ENCODE measurements at regions not wholly inside any gene's neighbourhood (a gene's known extent, or its start where the extent isn't known, plus 50 kb on each side); places are given as distances from the start of the nearest gene placed in this dataset.

DNA sequence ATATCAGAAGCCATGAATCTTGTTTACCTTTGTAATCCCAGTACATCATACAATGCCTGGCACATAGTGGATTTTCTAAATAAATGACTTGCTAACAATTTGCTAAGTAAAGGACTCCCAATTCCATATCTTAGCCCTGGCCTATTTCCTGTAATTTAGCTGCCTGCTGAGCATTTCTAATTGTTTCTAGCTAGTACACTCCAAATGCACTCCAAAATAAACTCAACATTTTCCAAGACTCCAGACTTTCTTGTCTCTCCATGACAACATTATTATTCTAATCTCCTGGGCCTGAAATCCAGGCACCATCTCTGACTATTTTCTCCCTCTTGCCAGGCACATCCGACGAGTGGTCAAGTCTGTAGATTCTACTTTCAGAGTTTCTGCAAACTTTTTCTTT, 773.5 kb downstream of the SQOR start:
- no peak for TF ChIP-seq CTCF (IDR thresholded peaks at IDR 0.05; ENCODE audit: low read depth, low read length)
- H3K4me3 ChIP-seq (ENCODE audit: low read depth, low read length): no peak overlapping the region

- H3K4me3 ChIP-seq (ENCODE audit: low read depth, low read length): no peak overlapping the region
- TF ChIP-seq CTCF (IDR thresholded peaks at IDR 0.05; ENCODE audit: low read depth, low read length): no peak
Observed at GRCh38 chr15:46409841-46410301, 775.0 kb downstream of the SQOR start.

GRCh38 chr15:46410705-46411104, 775.9 kb downstream of the SQOR start:
- TF ChIP-seq CTCF (IDR thresholded peaks at IDR 0.05; ENCODE audit: low read depth, low read length): no peak

DNA sequence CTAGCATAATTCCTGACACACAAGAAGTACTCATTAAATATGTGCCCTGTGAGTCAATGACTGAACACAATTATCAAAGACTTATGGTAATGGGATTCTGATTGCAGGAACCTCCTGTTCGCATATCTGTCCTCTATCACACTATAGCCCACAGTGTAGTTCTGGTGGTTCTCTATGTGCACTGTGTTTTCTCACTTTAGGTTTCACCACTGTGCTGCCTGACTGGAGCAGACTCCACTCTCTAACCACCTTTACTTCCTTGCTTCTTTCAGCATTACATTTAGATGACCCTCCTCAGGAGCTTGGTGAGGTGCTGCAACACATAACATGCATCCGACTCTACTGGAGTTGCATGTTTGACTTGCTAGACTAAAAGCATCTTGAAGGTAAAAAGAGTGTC, 777.1 kb downstream of the SQOR start:
- no peak for TF ChIP-seq CTCF (IDR thresholded peaks at IDR 0.05; ENCODE audit: low read depth, low read length)

More at GRCh38 chr15:46410705-46411104, 775.9 kb downstream of the SQOR start:
- no peak overlapping the region for H3K4me3 ChIP-seq (ENCODE audit: low read depth, low read length)

DNA sequence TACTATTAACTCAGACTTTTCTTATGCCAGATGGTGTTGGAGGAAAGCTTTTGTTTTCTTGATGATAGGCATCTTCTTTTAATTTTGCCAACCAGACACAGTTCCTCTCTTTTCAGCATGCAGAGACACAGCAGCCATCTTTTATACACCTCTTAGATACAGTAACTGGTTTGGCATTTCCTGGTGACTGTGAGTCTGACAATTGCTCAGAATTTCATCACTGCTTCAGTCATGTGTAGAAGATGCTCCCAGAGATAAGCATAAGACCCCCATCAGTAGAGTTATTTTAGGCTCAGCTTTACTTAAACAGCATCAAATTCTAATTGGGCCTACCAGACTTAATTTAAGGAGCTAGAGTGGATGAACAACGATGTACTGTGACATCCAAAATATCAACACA, 779.0 kb downstream of the SQOR start:
- no peak for TF ChIP-seq CTCF (IDR thresholded peaks at IDR 0.05; ENCODE audit: low read depth, low read length)
- no peak overlapping the region for H3K4me3 ChIP-seq (ENCODE audit: low read depth, low read length)

More for the DNA sequence above, 777.1 kb downstream of the SQOR start:
- H3K4me3 ChIP-seq (ENCODE audit: low read depth, low read length): no peak overlapping the region

GRCh38 chr15:46416544-46416943, 781.7 kb downstream of the SQOR start:
- no peak for TF ChIP-seq CTCF (IDR thresholded peaks at IDR 0.05; ENCODE audit: low read depth, low read length)
- H3K4me3 ChIP-seq (ENCODE audit: low read depth, low read length): no peak overlapping the region

DNA sequence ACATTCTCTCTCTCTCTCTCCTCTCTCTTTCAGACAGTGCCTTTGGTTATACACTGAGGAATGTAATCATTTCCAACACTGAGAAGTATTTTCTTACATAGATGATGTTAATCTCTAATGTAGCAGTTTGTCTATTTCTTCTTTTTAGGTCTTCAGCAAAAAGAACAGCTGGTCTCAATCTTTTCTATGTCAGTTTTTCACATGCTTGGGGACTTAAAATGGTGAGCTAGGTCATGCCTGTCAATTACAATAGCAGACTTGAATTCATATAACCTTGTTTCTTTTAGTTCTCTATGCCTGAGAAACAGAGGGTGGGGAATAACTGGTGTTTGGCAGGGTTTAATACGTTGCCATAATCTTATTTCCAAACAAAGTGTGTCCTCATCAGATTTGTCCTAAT, 786.2 kb downstream of the SQOR start:
- no peak for TF ChIP-seq CTCF (IDR thresholded peaks at IDR 0.05; ENCODE audit: low read depth, low read length)
- no peak overlapping the region for H3K4me3 ChIP-seq (ENCODE audit: low read depth, low read length)

All from WI38 (cell line).